ENCODE measurements at regions not wholly inside any gene's neighbourhood (a gene's known extent, or its start where the extent isn't known, plus 50 kb on each side); places are given as distances from the start of the nearest gene placed in this dataset.

DNA sequence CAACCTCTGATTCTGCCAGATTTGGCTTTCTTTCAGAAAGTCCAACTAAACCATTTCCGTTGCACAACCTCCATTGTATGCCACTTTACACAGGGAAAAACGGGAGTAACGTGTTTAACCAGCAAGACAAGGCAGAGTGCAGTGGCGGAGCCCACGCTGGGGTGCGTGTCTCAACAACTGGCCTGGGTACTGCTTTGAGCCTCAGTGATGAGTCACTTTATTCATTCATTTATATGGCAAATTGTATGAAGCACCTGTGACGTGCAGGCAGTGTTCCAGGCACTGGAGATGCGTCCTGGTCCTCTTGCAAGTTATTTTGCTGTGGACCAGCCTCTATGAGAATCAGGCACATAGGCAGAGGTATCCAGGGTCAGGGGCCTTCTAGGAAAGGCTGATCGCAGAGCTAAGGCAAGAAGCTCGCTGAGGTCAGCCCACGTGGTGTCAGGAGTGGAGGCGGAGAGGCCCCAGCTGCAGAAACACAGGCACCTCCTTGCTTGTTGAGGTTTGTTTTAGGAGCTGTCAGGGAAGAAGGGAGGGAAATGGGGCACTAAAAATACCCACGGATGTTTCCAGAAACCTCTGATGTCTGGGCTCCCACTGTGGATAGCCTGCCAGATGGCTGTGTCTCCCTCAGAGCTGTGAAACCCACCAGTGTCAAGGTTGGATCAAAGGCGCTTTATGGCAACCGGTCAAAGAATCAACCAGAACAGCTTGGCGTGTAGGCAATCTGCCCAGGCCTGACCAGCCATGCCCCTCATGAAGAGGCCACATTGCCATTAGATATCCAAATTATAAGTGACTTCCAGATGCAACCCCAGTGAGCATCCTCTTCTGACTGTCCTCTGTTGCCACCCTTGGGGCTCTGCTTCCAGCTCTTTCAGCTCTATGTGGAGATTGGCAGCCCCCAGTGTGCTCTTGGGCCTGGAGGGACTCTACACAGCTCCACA, 157.2 kb downstream of the CD83 start:
- Histone ChIP-seq H3K9me3 (peaks cover 16% of the 10 kb centered on the region), H3K4me1 (no peaks in the 10 kb centered on the region), H3K36me3 (ENCODE audit: control insufficient read depth, insufficient read depth, low read length) (no peaks in the 10 kb centered on the region), H3K27me3 (replicated peaks; ENCODE audit: control insufficient read depth, insufficient read depth, low read length) (no peaks in the 10 kb centered on the region), H3K4me3 (ENCODE audit: low read depth, low read length) (no peak overlapping the region)
- CTCF ChIA-PET, result no interaction called here
- H3K27ac Mint-ChIP-seq (ENCODE audit: unreplicated experiment), result no peak overlapping the region
- H3K9me3 Mint-ChIP-seq (ENCODE audit: unreplicated experiment), result peaks cover 11% of the 10 kb centered on the region
- no peaks in the 10 kb centered on the region for H3K36me3 Mint-ChIP-seq (ENCODE audit: insufficient read depth, unreplicated experiment)
- TF ChIP-seq, protein P1, sequence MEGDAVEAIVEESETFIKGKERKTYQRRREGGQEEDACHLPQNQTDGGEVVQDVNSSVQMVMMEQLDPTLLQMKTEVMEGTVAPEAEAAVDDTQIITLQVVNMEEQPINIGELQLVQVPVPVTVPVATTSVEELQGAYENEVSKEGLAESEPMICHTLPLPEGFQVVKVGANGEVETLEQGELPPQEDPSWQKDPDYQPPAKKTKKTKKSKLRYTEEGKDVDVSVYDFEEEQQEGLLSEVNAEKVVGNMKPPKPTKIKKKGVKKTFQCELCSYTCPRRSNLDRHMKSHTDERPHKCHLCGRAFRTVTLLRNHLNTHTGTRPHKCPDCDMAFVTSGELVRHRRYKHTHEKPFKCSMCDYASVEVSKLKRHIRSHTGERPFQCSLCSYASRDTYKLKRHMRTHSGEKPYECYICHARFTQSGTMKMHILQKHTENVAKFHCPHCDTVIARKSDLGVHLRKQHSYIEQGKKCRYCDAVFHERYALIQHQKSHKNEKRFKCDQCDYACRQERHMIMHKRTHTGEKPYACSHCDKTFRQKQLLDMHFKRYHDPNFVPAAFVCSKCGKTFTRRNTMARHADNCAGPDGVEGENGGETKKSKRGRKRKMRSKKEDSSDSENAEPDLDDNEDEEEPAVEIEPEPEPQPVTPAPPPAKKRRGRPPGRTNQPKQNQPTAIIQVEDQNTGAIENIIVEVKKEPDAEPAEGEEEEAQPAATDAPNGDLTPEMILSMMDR (IDR thresholded peaks at IDR 0.05; ENCODE audit: insufficient read depth in 1 of 2, low read depth in 1 of 2, low read length in 1 of 2, severe bottlenecking in 1 of 2, unreplicated experiment in 1 of 2), result no peak
- BruUV-seq (replicated peaks), result no TSS peak
- no peak for DNase-seq
- H3K4me3 Mint-ChIP-seq (ENCODE audit: unreplicated experiment), result no peak overlapping the region
- intact Hi-C loops (cut with micrococcal nuclease; ENCODE audit: unreplicated experiment), result no loop called here
- POLR2A ChIA-PET, result no interaction called here
- H3K27me3 Mint-ChIP-seq (ENCODE audit: insufficient read depth, unreplicated experiment), result no peaks in the 10 kb centered on the region
- H3K4me1 Mint-ChIP-seq (ENCODE audit: low read depth, unreplicated experiment), result no peaks in the 10 kb centered on the region

DNA sequence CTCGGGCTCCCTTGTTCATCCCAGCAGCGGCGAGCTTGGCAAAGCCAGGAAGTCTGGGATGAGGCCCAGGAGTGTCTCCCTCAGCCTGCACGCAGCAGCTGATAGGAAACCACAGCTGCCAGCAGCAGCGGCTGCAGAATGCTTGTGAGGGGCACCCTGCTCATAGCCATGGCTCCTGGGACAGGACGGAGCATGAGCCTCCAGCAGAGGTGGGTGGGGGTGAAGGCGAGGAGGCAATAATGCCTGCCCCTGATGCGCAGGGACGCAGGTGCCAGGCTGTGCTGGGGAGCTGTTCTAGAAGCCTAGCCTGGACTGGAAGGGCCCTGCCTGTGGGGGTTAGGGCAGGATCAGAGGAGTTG, 157.9 kb downstream of the CD83 start:
- DNase-seq, result no peak
- TF ChIP-seq, protein P1 (IDR thresholded peaks at IDR 0.05; ENCODE audit: insufficient read depth in 1 of 2, low read depth in 1 of 2, low read length in 1 of 2, severe bottlenecking in 1 of 2, unreplicated experiment in 1 of 2), result no peak
- intact Hi-C loops (cut with micrococcal nuclease; ENCODE audit: unreplicated experiment), result no loop called here
- Histone ChIP-seq H3K4me3 (ENCODE audit: low read depth, low read length) (no peak overlapping the region), H3K9me3 (peaks cover 16% of the 10 kb centered on the region), H3K36me3 (ENCODE audit: control insufficient read depth, insufficient read depth, low read length) (no peaks in the 10 kb centered on the region), H3K4me1 (no peaks in the 10 kb centered on the region), H3K27me3 (replicated peaks; ENCODE audit: control insufficient read depth, insufficient read depth, low read length) (no peaks in the 10 kb centered on the region)
- no peak overlapping the region for H3K4me3 Mint-ChIP-seq (ENCODE audit: unreplicated experiment)
- no peak overlapping the region for H3K27ac Mint-ChIP-seq (ENCODE audit: unreplicated experiment)
- H3K9me3 Mint-ChIP-seq (ENCODE audit: unreplicated experiment), result peaks cover 17% of the 10 kb centered on the region
- no peaks in the 10 kb centered on the region for H3K4me1 Mint-ChIP-seq (ENCODE audit: low read depth, unreplicated experiment)
- CTCF ChIA-PET, result no interaction called here
- no peaks in the 10 kb centered on the region for H3K27me3 Mint-ChIP-seq (ENCODE audit: insufficient read depth, unreplicated experiment)
- H3K36me3 Mint-ChIP-seq (ENCODE audit: insufficient read depth, unreplicated experiment), result no peaks in the 10 kb centered on the region
- no TSS peak for BruUV-seq (replicated peaks)
- POLR2A ChIA-PET, result no interaction called here

DNA sequence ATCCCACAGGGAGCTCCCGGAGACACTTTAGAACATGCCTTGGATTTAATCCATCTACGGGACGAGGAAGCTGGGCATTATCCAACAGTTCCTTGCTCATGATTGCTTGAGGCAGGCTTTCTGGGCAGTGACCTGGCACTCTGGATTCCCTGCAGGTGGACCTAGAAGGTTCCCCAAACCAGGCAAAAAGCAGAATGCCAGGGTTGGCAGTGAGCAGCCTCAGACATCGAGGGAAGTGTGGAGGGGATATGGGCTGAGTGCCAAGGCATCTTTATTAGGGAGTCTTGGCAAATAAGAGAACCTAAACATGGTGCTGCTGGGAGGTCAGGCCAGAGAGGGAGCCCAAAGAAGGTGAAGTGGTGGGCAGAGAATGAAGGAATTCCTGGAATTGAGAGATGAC, 158.5 kb downstream of the CD83 start:
- H3K27ac Mint-ChIP-seq (ENCODE audit: unreplicated experiment), result no peak overlapping the region
- H3K4me1 ChIP-seq, result no peaks in the 10 kb centered on the region
- no peak overlapping the region for H3K4me3 Mint-ChIP-seq (ENCODE audit: unreplicated experiment)
- H3K9me3 Mint-ChIP-seq (ENCODE audit: unreplicated experiment), result peaks cover 20% of the 10 kb centered on the region
- ChIA-PET CTCF (no interaction called here), POLR2A (no interaction called here)
- no peaks in the 10 kb centered on the region for H3K27me3 Mint-ChIP-seq (ENCODE audit: insufficient read depth, unreplicated experiment)
- no peaks in the 10 kb centered on the region for H3K4me1 Mint-ChIP-seq (ENCODE audit: low read depth, unreplicated experiment)
- no peaks in the 10 kb centered on the region for H3K36me3 ChIP-seq (ENCODE audit: control insufficient read depth, insufficient read depth, low read length)
- no TSS peak for BruUV-seq (replicated peaks)
- no peaks in the 10 kb centered on the region for H3K27me3 ChIP-seq (replicated peaks; ENCODE audit: control insufficient read depth, insufficient read depth, low read length)
- intact Hi-C loops (cut with micrococcal nuclease; ENCODE audit: unreplicated experiment), result no loop called here
- peaks cover 16% of the 10 kb centered on the region for H3K9me3 ChIP-seq
- no peak overlapping the region for H3K4me3 ChIP-seq (ENCODE audit: low read depth, low read length)
- no peak for DNase-seq
- no peaks in the 10 kb centered on the region for H3K36me3 Mint-ChIP-seq (ENCODE audit: insufficient read depth, unreplicated experiment)
- TF ChIP-seq, protein P1 (IDR thresholded peaks at IDR 0.05; ENCODE audit: insufficient read depth in 1 of 2, low read depth in 1 of 2, low read length in 1 of 2, severe bottlenecking in 1 of 2, unreplicated experiment in 1 of 2), result no peak

All from Caco-2 (cell line).